IPS DF 6.9 (cell line): ENCODE measurements at regions not wholly inside any gene's neighbourhood (a gene's known extent, or its start where the extent isn't known, plus 50 kb on each side); places are given as distances from the start of the nearest gene placed in this dataset.
A peak's percentile ranks its signal among the peaks of the same experiment; 100 is the strongest.

Experiments
- DNase-seq: peaks from one replicate; pipeline ENCODE4 v3.0.0-alpha.2; 2013; ENCODE audit warnings: low read depth, low spot score
- H3K27ac ChIP-seq: one replicate; pipeline ENCODE4 v1.5.1; 2013; ENCODE audit warnings: low read length, control low read depth
- H3K27me3 ChIP-seq: 2 replicates; pipeline ENCODE4 v1.6.1; 2013; ENCODE audit warnings: mild to moderate bottlenecking, low read length; ENCODE audit not compliant: control insufficient read depth, insufficient read depth
- H3K36me3 ChIP-seq: 2 replicates; pipeline ENCODE4 v1.6.1; 2013; ENCODE audit warnings: low read length; ENCODE audit not compliant: control insufficient read depth, insufficient read depth
- H3K4me1 ChIP-seq: 2 replicates; pipeline ENCODE4 v1.6.1; 2013; ENCODE audit warnings: low read length; ENCODE audit not compliant: control insufficient read depth, insufficient read depth
- H3K4me3 ChIP-seq: 2 replicates; pipeline ENCODE4 v1.5.1; 2013; ENCODE audit warnings: mild to moderate bottlenecking, low read length
- H3K9me3 ChIP-seq: 2 replicates; pipeline ENCODE4 v1.6.1; 2013; ENCODE audit warnings: low read length, inconsistent platforms; ENCODE audit not compliant: control insufficient read depth, insufficient read depth
- WGBS: extraction: QIAGEN DNeasy Blood & Tissue Kit; methylation state at CpG from one replicate; pipeline ENCODE4 v1.1.7; 2013; ENCODE audit warnings: mixed read lengths, missing lambda C conversion rate; ENCODE audit not compliant: insufficient read length, insufficient coverage; 5-methylcytosine and 5-hydroxymethylcytosine counted together

GRCh38 chr6:106759112-106759511 lies 129.7 kb downstream of the QRSL1 start:
- no CpG with 5 or more reads among the region's 2 CpGs for WGBS
- no peak overlapping the region for H3K27ac ChIP-seq
- no peak for DNase-seq
- H3K27me3 ChIP-seq, result no peaks in the 10 kb centered on the region
- H3K4me3 ChIP-seq, result no peak overlapping the region
- H3K9me3 ChIP-seq, result no peaks in the 10 kb centered on the region
- no peaks in the 10 kb centered on the region for H3K36me3 ChIP-seq
- H3K4me1 ChIP-seq, result no peaks in the 10 kb centered on the region

DNA sequence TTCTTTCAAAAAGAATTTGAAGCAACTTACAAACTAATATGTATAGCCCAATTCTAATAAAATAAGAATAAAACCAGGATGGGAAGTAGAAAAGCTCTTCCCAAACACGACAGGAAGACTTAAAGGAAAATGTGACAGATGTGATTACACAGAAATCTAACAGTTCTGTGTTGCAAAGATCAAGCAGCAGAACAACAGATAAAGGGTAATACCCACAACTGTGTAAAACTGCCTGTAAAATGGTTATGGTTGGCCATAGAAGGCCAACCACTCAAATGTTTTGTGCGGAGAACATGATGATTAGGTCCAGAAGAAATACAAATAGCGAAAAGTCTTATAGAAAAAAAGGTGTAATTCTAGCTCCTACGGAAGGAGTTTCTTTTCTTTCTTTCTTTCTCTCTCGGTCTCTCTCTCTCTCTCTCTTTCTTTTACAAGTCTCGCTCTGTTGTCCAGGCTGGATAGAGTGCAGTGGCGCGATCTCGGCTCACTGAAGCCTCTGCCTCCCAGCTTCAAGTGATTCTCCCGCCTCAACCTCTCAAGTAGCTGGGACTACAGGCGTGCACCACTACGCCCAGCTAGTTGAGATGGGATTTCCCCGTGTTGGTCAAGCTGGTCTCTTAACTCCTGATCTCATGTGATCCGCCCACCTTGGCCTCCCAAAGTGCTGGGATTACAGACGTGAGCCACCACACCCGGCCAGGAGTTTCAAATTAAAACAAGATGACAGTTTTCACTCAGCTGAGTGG lies 128.5 kb downstream of the QRSL1 start:
- H3K36me3 ChIP-seq, result no peaks in the 10 kb centered on the region
- no peak overlapping the region for H3K27ac ChIP-seq
- no peak overlapping the region for H3K4me3 ChIP-seq
- H3K4me1 ChIP-seq, result no peaks in the 10 kb centered on the region
- WGBS, result no CpG with 5 or more reads among the region's 16 CpGs
- H3K9me3 ChIP-seq, result no peaks in the 10 kb centered on the region
- DNase-seq, result no peak
- no peaks in the 10 kb centered on the region for H3K27me3 ChIP-seq

DNA sequence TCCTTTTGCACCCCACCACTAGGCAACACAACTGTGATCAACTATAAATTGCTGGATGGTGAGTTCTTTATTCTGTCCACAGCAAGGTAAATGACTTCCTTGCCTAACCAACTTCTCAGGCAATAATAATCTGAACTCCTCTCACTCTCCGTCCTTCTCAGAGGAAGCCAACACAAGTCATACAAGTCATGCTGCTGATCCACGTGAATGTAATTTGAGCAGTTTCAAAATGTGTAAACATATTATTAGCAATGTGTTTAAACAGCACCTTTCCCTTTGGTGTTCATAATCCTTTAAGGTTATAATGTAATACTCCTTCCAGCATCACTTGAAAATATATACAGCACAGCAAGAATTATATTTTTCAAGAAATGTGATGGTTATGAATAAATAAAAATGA lies 127.9 kb downstream of the QRSL1 start:
- no peaks in the 10 kb centered on the region for H3K27me3 ChIP-seq
- H3K4me1 ChIP-seq, result no peaks in the 10 kb centered on the region
- DNase-seq, result no peak
- no peak overlapping the region for H3K27ac ChIP-seq
- no peaks in the 10 kb centered on the region for H3K36me3 ChIP-seq
- WGBS, result no CpG with 5 or more reads among the region's 2 CpGs
- H3K4me3 ChIP-seq, result no peak overlapping the region
- no peaks in the 10 kb centered on the region for H3K9me3 ChIP-seq

- H3K4me3 ChIP-seq, result no peak overlapping the region
- peaks cover 4% of the 10 kb centered on the region; the same call in 1 of the 2 replicates for H3K4me1 ChIP-seq
- no CpG with 5 or more reads among the region's 5 CpGs for WGBS
- no peaks in the 10 kb centered on the region for H3K9me3 ChIP-seq
- H3K27me3 ChIP-seq, result no peaks in the 10 kb centered on the region
- no peaks in the 10 kb centered on the region for H3K36me3 ChIP-seq
- H3K27ac ChIP-seq, result no peak overlapping the region
- no peak for DNase-seq
Observed at GRCh38 chr6:106754215-106754614, 124.8 kb downstream of the QRSL1 start.

- H3K27me3 ChIP-seq, result no peaks in the 10 kb centered on the region
- H3K27ac ChIP-seq, result no peak overlapping the region
- peaks cover 6% of the 10 kb centered on the region; the same call in 1 of the 2 replicates for H3K4me1 ChIP-seq
- H3K9me3 ChIP-seq, result no peaks in the 10 kb centered on the region
- H3K36me3 ChIP-seq, result no peaks in the 10 kb centered on the region
- no peak for DNase-seq
- H3K4me3 ChIP-seq, result no peak overlapping the region
- WGBS, result no CpG with 5 or more reads among the region's 4 CpGs
Observed at GRCh38 chr6:106752641-106753040, 123.3 kb downstream of the QRSL1 start.

GRCh38 chr6:106751501-106752252 lies 122.3 kb downstream of the QRSL1 start:
- Histone ChIP-seq H3K4me3 (no peak overlapping the region), H3K36me3 (no peaks in the 10 kb centered on the region), H3K27me3 (no peaks in the 10 kb centered on the region), H3K9me3 (no peaks in the 10 kb centered on the region), H3K27ac (no peak overlapping the region), H3K4me1 (peaks cover 7% of the 10 kb centered on the region; the same call in 1 of the 2 replicates)
- no CpG with 5 or more reads among the region's 6 CpGs for WGBS
- no peak for DNase-seq

DNA sequence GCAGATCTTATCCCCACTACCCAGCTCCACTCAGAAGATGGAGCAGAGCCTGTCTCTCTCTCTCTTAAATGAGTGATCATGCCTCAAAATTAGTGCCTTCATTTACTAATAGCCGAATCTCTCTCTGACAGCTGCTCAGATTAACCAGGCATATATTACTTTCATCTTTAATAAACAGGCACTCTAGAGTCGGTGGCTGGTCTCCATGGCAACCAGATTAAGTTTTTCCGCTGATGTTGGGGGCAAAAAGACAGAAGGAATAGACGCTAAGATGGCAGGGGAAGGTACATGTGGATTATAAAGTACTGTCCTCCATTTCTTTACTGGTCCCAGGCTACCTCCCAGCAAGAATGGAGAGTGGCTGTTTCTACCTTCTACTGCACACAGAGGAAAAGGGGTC lies 121.6 kb downstream of the QRSL1 start:
- no peaks in the 10 kb centered on the region for H3K27me3 ChIP-seq
- DNase-seq, result no peak
- H3K4me1 ChIP-seq, result peaks cover 7% of the 10 kb centered on the region; the same call in 1 of the 2 replicates
- no peak overlapping the region for H3K4me3 ChIP-seq
- no CpG with 5 or more reads among the region's 4 CpGs for WGBS
- H3K36me3 ChIP-seq, result no peaks in the 10 kb centered on the region
- no peak overlapping the region for H3K27ac ChIP-seq
- no peaks in the 10 kb centered on the region for H3K9me3 ChIP-seq

GRCh38 chr6:106750142-106750918 lies 121.0 kb downstream of the QRSL1 start:
- Histone ChIP-seq H3K4me1 (peaks cover 7% of the 10 kb centered on the region; the same call in 1 of the 2 replicates), H3K27me3 (no peaks in the 10 kb centered on the region), H3K36me3 (no peaks in the 10 kb centered on the region), H3K27ac (no peak overlapping the region), H3K9me3 (no peaks in the 10 kb centered on the region), H3K4me3 (no peak overlapping the region)
- no peak for DNase-seq
- no CpG with 5 or more reads among the region's 9 CpGs for WGBS

- Histone ChIP-seq H3K9me3 (no peaks in the 10 kb centered on the region), H3K4me1 (peaks cover 7% of the 10 kb centered on the region; the same call in 1 of the 2 replicates), H3K27ac (no peak overlapping the region), H3K27me3 (no peaks in the 10 kb centered on the region), H3K4me3 (no peak overlapping the region), H3K36me3 (no peaks in the 10 kb centered on the region)
- DNase-seq, result no peak
- WGBS, result no CpG with 5 or more reads among the region's 4 CpGs
Observed at GRCh38 chr6:106749609-106750008, 120.2 kb downstream of the QRSL1 start.

- H3K9me3 ChIP-seq, result no peaks in the 10 kb centered on the region
- H3K4me1 ChIP-seq, result peaks cover 7% of the 10 kb centered on the region; the same call in 1 of the 2 replicates
- no peaks in the 10 kb centered on the region for H3K36me3 ChIP-seq
- H3K4me3 ChIP-seq, result no peak overlapping the region
- no CpG with 5 or more reads among the region's 3 CpGs for WGBS
- peak; percentile 20 for DNase-seq
- H3K27ac ChIP-seq, result no peak overlapping the region
- no peaks in the 10 kb centered on the region for H3K27me3 ChIP-seq
Observed at GRCh38 chr6:106748547-106749207, 119.3 kb downstream of the QRSL1 start.
